ENCODE measurements at regions not wholly inside any gene's neighbourhood (a gene's known extent, or its start where the extent isn't known, plus 50 kb on each side); places are given as distances from the start of the nearest gene placed in this dataset.
"Not testable (repeated sequence)": the region's sequence is repeated elsewhere in the genome, so short reads cannot be mapped to it uniquely, and the experiment has no call there.

DNA sequence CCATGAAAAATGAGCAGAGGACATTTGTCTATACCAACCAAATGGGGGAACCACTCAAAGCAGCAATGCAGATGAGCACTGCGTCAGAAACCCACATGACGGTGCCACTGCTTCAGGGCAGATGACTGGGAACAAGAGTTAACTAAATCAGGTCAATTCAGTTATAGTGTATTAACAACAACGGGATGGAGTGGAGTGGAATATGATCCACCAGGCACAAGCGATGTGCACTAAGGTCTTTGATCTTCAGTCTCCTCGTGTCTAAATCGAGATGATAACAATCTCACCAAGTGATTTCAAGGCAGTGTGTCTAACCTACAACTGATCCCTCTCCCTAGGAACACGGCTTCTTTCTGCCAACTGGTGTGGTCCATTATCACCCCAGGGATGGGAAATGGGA lies 269.0 kb downstream of the RAD51AP2 start:
- no peak for DNase-seq

DNA sequence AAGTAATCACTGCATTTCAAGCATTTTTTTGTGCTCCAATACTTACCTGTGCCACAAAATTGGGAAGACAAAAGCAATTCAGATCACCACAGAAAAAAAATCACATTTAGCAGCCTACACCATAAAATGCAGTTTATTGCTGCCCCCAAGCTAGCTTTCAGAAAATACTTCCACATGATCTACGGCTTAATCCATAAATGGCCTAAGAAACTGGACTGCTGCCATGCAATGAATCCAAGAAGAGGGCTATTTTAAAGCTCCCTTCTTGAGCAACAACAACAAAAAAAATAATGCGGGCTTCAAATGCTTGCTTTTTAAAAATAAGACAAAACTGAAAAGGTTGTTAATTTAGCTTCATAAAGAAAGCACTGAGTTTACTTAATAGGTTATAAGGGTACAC lies 272.3 kb downstream of the RAD51AP2 start:
- no peak for DNase-seq

DNA sequence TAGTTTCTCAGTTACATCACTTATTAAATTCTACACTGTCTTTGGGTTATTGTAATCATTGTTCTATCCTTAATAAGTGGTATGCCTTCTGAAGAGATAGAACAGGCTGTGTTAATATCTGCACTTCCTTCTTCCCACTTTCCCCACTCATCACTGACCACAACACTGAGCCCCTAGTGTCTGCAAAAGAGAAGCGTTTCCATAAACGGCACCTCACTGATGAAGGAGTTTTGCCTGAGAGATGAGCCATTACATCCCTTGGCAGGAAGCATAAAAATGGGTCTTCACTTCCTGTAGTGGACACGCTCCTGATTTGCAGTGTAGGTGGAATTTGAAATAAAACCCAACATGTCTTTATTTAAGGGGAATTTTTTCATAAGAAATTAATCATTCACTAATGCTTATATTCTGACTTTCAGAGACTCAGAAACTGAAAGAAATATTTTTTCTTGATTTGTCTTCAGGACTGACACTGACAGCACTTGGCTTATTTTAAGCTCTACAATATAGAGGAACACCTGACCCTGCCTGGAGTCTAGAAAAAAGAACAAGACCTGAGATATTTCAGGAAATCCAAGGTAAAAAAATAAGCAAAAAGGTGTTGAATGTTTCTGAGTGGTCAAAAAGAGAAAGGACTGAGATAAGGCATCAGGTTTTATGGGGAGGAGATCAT lies 275.3 kb downstream of the RAD51AP2 start:
- no peak for DNase-seq

- no peak for DNase-seq
Observed at GRCh38 chr2:17239550-17239949, 278.7 kb downstream of the RAD51AP2 start.

GRCh38 chr2:17235167-17235566 lies 283.1 kb downstream of the RAD51AP2 start:
- no peak for DNase-seq

DNA sequence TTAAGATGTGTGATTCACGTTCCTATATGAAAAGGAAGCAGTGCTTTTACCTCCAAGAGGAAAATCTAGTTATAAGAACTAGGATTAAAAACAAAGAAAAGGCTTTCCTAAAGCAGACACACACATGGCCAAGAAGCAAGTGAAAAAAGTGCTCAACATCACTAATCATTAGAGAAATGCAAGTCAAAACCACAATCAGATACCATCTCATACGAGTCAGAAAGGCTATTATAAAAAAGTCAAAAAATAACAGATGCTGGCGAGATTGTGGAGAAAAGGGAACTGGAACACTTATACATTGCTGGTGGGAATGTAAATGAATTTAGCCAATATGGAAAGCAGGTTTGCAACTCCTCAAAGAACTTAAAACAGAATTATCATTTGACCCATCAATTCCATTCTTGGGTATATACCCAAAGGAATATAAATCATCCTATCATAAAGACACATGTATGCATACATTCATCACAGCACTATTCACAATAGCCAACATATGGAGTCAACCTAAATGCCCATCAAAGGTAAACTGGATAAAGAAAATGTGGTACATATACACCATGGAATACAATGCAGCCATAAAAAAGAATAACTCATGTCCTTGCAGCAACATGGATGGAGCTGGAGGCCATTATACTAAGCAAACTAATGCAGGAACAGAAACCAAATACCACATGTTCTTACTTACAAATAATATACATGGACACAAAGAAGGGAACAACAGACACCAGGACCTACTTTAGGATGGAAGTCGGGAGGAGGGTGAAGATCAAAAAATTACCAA lies 285.3 kb downstream of the RAD51AP2 start:
- DNase-seq: no peak

DNA sequence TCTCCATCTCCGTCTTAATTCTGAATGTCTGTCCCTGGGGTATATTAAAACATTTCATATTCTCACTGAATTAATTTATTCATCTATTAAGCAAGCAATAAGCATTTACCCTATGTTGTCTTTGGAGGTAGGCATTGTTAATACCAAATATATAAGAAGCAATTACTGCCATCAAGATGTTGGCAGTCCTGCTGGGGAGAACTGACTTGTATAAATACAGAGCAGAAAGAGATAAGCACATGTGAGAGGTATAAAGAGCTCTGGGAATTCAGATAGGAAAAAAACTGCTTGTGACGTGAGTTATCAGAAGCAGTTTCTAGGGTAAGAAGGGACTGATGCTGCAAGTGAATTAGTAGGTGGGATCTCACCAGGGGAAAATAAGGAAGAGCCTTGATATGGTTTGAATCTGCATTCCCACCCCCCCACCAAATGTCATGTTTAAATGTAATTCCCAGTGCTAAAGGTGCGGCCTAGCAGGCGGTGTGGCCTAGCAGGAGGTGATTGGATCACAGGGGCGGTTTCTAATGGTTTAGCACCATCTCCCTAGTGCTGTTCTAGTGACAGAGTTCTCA lies 286.8 kb downstream of the RAD51AP2 start:
- DNase-seq: no peak

DNA sequence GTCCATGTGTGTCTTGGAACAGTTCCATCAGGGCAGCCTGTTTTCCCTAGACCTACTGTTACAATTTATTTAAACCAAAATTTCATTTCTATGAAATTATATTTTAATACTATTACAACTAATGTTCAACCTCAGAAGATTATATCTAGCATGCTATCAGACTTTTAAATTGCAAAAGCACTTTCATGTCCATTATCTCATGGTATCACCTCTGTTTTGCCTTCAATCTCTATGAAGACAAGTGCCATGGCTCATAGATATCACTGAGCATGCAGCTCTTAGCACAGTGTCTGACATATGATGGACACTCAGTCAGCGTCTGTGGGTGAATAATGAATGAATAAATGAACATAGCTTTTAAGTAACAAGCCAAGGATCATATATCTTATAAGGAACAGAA lies 288.8 kb downstream of the RAD51AP2 start:
- no peak for DNase-seq

DNA sequence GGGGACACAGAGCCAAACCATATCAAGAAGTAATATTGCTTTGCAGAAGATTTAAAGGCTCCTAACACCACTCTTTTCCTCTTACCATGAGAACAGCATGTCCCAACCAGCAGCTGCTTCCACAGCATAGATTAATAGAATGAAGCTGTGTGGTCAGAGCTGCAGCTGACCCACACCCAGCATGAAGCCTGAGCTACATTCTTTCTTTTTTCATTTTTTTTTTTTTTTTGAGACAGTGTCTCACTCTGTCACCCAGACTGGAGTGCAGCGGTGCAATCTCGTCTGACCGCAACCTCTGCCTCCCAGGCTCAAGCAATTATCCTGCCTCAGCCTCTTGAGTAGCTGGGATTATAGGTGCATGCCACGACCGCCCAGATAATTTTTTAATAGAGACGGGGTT lies 289.8 kb downstream of the RAD51AP2 start:
- DNase-seq: no peak

GRCh38 chr2:17227856-17228255 lies 290.4 kb downstream of the RAD51AP2 start:
- DNase-seq: no peak

- DNase-seq: no peak
Observed at GRCh38 chr2:17226941-17227490, 291.2 kb downstream of the RAD51AP2 start.

DNA sequence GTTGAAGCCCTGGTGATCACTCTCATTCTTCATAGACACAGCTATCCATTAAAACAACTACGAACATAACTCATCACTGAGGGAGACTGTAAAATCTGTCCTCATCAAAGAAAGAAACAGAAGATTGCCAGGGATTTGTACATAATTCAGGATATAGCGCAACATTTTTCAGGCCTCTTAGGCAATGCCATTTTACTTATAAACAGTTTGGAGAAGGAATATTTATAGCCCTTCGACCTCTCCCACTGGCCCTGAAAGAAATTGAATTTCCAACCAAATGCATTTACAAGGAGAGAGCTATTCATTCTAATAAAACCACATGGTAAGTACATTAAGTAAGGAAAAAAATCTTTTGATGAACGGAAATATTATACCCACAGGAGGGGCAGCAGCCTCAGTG lies 295.0 kb downstream of the RAD51AP2 start:
- DNase-seq: no peak

DNA sequence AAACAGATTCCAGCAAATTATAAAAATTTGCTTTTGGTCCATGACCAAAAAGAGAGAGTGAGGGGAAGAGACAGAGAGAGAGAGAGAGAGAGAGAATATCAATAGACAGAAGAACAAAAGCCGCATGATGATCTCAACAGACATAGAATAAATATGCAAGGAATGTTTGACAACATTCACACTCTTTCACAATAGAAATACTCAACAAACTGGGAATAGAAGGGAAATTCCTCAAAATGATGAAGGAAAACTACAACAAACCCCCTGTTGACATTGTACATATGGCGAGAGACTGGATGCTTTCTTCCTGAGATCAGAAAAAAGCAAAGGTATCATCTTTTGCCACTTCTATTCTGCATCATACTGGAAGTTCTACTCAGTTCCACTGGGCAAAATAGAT lies 309.7 kb downstream of the RAD51AP2 start:
- no peak for DNase-seq

DNA sequence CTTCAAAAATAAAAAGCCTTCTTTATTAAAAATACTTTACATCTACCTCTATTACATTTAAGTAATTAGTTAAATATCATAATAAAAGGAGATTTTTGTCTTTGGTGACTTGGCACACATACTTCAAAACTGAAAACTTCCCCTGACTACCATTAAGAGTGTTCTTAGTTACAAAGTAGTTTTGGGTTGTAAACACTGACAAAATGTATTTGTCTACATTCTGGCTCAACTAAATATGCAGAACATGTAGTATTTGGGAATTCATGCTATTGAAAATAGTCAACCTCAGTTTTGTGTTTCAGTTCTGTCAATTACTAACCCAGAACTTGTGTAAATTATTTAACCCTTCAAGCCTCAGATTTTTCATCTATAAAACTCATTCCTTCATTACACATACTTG lies 311.5 kb downstream of the RAD51AP2 start:
- no peak for DNase-seq

GRCh38 chr2:17204214-17204613 lies 314.0 kb downstream of the RAD51AP2 start:
- DNase-seq: not testable (repeated sequence)

GRCh38 chr2:17202628-17203027 lies 315.6 kb downstream of the RAD51AP2 start:
- DNase-seq: not testable (repeated sequence)

GRCh38 chr2:17199741-17200140 lies 318.5 kb downstream of the RAD51AP2 start:
- no peak for DNase-seq

DNA sequence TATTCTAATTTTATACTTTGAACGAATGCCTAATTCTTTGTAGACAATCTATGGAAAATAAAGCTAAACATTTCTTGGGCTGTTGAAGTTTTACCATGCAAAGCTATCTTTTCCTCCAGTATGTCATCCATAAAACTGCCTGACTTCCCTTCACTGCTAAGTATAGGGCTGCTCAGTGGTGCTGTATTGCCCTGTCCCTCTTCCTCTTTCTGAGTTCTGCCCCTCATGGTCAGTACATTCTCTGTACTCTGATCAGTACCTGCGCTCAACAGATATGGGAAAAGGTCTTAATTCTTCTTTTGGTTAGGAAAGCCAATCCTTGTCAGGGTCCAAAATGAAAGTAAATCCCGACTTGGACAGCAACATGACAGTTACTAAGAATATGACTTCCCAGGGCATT lies 321.9 kb downstream of the RAD51AP2 start:
- no peak for DNase-seq

- no peak for DNase-seq
Observed at GRCh38 chr2:17195016-17195415, 323.2 kb downstream of the RAD51AP2 start.

DNA sequence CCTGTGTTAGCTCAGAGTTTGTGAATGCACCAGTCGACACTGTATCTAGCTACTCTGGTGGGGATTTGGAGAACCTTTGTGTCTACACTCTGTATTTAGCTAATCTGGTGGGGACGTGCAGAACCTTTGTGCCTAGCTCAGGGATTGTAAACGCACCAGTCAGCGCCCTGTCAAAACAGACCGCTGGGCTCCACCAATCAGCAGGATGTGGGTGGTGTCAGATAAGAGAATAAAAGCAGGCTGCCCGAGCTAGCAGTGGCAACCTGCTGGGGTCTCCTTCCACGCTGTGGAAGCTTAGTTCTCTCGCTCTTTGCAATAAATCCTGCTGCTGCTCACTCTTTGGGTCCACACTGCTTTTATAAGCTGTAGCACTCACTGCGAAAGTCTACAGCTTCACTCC lies 324.2 kb downstream of the RAD51AP2 start:
- DNase-seq: no peak

GRCh38 chr2:17193433-17193890 lies 324.8 kb downstream of the RAD51AP2 start:
- not testable (repeated sequence) for DNase-seq

- DNase-seq: no peak
Observed at GRCh38 chr2:17191223-17191622, 327.0 kb downstream of the RAD51AP2 start.

DNA sequence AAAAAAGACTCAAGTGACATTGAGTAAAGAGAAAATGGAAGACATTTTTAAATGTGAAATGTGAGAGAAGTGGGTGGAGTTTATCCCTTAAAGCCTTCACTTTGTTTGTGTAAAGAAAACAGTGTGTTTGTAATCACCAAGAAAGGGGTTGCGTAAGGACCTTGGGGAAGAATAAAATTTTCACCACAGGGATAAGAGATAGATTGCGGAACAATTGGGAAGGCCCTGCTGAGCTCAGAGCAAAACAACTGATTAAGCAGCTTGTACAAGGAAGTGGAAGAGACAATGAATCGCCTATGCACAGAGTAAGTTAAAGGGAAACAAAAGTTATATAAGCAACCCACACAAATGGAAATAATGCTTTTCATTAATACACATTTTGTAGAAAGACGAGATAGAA lies 327.7 kb downstream of the RAD51AP2 start:
- no peak for DNase-seq

GRCh38 chr2:17188721-17189120 lies 329.5 kb downstream of the RAD51AP2 start:
- no peak for DNase-seq
